ENCODE measurements at regions not wholly inside any gene's neighbourhood (a gene's known extent, or its start where the extent isn't known, plus 50 kb on each side); places are given as distances from the start of the nearest gene placed in this dataset.

DNA sequence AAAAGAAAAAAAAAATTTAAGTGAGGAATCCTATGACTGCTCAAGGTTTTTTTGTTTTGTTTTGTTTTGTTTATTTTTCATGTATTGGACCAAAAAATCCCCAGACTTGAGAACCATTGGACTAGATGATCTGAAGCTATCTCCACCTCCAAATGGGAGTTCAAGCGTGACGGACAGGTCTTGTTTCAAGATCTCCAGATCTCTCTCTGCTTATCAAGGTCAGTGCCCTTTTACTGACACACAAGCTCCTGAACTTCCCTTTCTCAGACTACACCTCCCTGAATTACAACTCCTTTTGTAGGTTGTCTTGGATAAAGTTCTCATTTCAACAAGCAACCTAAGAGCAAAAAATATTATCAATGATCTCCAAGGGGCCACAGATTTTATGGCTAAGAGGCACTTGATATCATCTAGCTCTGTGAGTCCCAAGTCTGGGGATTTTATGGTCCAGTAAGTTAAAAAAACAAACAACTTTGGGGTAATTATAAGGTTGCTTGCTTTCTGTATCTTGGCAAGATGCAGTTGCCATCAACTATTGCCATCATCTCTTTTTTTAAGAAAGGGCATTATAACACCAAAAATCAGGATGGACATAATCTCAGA lies 396.0 kb upstream of the ATP5MC3 start:
- Histone ChIP-seq H3K36me3 (ENCODE audit: low read depth) (no peaks in the 10 kb centered on the region), H3K4me3 (no peak overlapping the region), H3K4me1 (ENCODE audit: low read depth) (no peaks in the 10 kb centered on the region), H3K9me3 (no peaks in the 10 kb centered on the region)
- no peak for ATAC-seq
- intact Hi-C loops (cut with DNase I, micrococcal nuclease): no loop called here
- DNase-seq: no peak
- TF ChIP-seq CTCF (IDR thresholded peaks at IDR 0.05): no peak

GRCh38 chr2:175576875-175577274 lies 395.4 kb upstream of the ATP5MC3 start:
- ATAC-seq: no peak
- Histone ChIP-seq H3K4me3 (no peak overlapping the region), H3K9me3 (no peaks in the 10 kb centered on the region), H3K36me3 (ENCODE audit: low read depth) (no peaks in the 10 kb centered on the region), H3K4me1 (ENCODE audit: low read depth) (no peaks in the 10 kb centered on the region)
- TF ChIP-seq CTCF (IDR thresholded peaks at IDR 0.05): no peak
- DNase-seq: no peak
- intact Hi-C loops (cut with DNase I, micrococcal nuclease): no loop called here

DNA sequence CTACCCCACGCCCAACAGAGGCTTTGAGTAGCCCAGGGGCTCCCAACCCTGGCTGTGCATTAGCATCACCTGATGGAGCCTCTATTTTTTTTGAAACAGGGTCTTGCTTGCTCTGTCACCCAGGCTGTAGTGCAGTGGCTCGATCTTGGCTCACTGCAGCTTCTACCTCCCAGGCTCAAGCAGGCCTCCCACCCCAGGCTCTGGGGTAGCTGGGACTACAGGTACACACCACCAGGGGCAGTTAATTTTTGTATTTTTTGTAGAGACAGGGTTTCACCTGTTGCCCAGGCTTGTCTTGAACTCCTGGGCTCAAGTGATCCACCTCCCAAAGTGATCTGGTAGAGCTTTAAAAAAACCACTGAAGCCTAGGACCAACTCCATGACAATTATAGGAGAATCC lies 394.8 kb upstream of the ATP5MC3 start:
- no peaks in the 10 kb centered on the region for H3K4me1 ChIP-seq (ENCODE audit: low read depth)
- DNase-seq (no peak), ATAC-seq (no peak)
- no peak for TF ChIP-seq CTCF (IDR thresholded peaks at IDR 0.05)
- intact Hi-C loops (cut with DNase I, micrococcal nuclease): no loop called here
- H3K36me3 ChIP-seq (ENCODE audit: low read depth): no peaks in the 10 kb centered on the region
- no peak overlapping the region for H3K4me3 ChIP-seq
- no peaks in the 10 kb centered on the region for H3K9me3 ChIP-seq

GRCh38 chr2:175575346-175576258 lies 394.1 kb upstream of the ATP5MC3 start:
- TF ChIP-seq CTCF (IDR thresholded peaks at IDR 0.05): no peak
- ATAC-seq (no peak), DNase-seq (no peak)
- H3K36me3 ChIP-seq (ENCODE audit: low read depth): no peaks in the 10 kb centered on the region
- intact Hi-C loops (cut with DNase I, micrococcal nuclease): no loop called here
- no peaks in the 10 kb centered on the region for H3K9me3 ChIP-seq
- H3K4me3 ChIP-seq: no peak overlapping the region
- H3K4me1 ChIP-seq (ENCODE audit: low read depth): no peaks in the 10 kb centered on the region

DNA sequence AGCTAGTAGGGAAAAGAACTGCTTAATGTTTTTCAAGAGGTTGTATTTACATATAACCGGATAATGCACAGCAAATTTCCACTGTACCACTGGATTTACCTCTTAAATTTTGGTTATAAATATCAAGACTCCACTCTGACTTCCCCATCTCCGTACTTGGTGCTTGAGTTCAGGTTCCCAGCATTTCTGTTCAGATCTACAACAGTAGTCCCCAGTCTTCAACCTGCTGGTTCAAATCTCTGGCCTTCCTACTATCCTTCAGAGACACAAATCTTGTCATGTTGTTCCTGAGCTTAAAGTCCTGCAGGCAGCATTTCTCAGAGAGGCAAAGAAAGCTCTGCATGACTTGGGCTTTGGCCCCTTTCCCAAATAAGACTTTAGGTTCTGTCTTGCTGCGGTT lies 392.6 kb upstream of the ATP5MC3 start:
- Histone ChIP-seq H3K4me1 (ENCODE audit: low read depth) (no peaks in the 10 kb centered on the region), H3K4me3 (no peak overlapping the region), H3K36me3 (ENCODE audit: low read depth) (no peaks in the 10 kb centered on the region), H3K9me3 (no peaks in the 10 kb centered on the region)
- ATAC-seq (no peak), DNase-seq (no peak)
- TF ChIP-seq CTCF (IDR thresholded peaks at IDR 0.05): no peak
- intact Hi-C loops (cut with DNase I, micrococcal nuclease): no loop called here

Data from mucosa of descending colon (tissue), 3 donors.